ENCODE measurements at regions not wholly inside any gene's neighbourhood (a gene's known extent, or its start where the extent isn't known, plus 50 kb on each side); places are given as distances from the start of the nearest gene placed in this dataset.
A peak's percentile ranks its signal among the peaks of the same experiment; 100 is the strongest.

DNA sequence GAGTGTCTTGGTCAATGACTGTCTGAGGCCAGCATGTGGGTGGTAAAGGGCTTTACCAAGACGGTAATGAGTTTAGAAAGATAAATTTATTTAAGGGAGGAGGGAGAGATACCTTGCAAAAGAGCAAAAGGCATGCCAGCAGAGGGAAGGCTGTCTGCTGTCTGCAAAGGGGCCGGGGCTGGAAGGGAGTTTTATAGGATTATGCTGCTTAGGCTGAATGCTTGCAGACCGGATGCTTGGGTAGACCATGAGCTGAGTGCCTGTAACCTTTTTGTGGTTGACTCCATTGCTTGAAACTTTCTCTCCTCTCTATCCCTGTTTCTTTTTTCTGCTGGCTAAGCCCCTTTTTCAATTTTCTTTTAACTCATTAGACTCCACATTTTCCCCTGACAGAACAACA is 1543.0 kb downstream of the OTOL1 start:
- H3K36me3 Mint-ChIP-seq (ENCODE audit: insufficient read depth in 1 of 3, low read depth in 3 of 3) = peaks cover 8 to 19% (median 14%) of the 10 kb centered on the region in 3 experiments
- Histone ChIP-seq H2BK12ac (ENCODE audit: insufficient read length, low read depth, low read length) (no peak overlapping the region), H3K4me2 (ENCODE audit: insufficient read depth, insufficient read length, low read length) (no peak overlapping the region), H3K79me1 (ENCODE audit: insufficient read depth, low read depth, low read length, poor library complexity, severe bottlenecking) (no peaks in the 10 kb centered on the region), H2BK120ac (ENCODE audit: low read depth, low read length, poor library complexity, severe bottlenecking) (no peak overlapping the region), H3K27ac (ENCODE audit: insufficient read length, low read depth, low read length) (no peak overlapping the region), H4K5ac (ENCODE audit: insufficient read length, low read depth, low read length) (no peak overlapping the region), H3K9ac (ENCODE audit: extremely low read depth, insufficient read length, low read length) (no peak overlapping the region), H3K79me2 (ENCODE audit: insufficient read depth, low read length) (no peaks in the 10 kb centered on the region), H2BK20ac (ENCODE audit: low read depth, low read length, poor library complexity, severe bottlenecking) (no peak overlapping the region), H2BK5ac (ENCODE audit: insufficient read length, low read length) (no peak overlapping the region), H3K18ac (ENCODE audit: insufficient read length, low read depth, low read length) (no peak overlapping the region), H3K23ac (ENCODE audit: insufficient read length, low read depth, low read length) (no peak overlapping the region), H2AFZ (ENCODE audit: low read length) (no peak overlapping the region), H4K8ac (replicated peaks; ENCODE audit: insufficient read length, low read depth, low read length) (no peak overlapping the region), H3K23me2 (ENCODE audit: insufficient read length, low read depth, low read length, poor library complexity, severe bottlenecking) (no peaks in the 10 kb centered on the region), H3K14ac (ENCODE audit: insufficient read depth, low read length) (no peak overlapping the region), H2AK5ac (ENCODE audit: insufficient read length, low read length) (no peak overlapping the region), H4K91ac (ENCODE audit: insufficient read length, low read depth, low read length) (no peak overlapping the region), H4K20me1 (ENCODE audit: control insufficient read depth, insufficient read depth, insufficient read length) (no peaks in the 10 kb centered on the region), H3T11ph (ENCODE audit: low read length) (no peak overlapping the region), H2BK15ac (ENCODE audit: low read depth, low read length) (no peak overlapping the region), H3K4ac (ENCODE audit: low read depth, low read length) (no peak overlapping the region), H3K4me1 (ENCODE audit: insufficient read depth, low read length) (no peaks in the 10 kb centered on the region; the same call in 1 of the 2 replicates), H3K56ac (ENCODE audit: insufficient read length, low read depth, low read length) (no peak overlapping the region), H3K27me3 (ENCODE audit: insufficient read depth, low read length) (no peaks in the 10 kb centered on the region), H3K9me3 (ENCODE audit: control insufficient read depth, low read depth, low read length) (no peaks in the 10 kb centered on the region)
- no peak overlapping the region for H3K4me3 Mint-ChIP-seq
- no peaks in the 10 kb centered on the region for H3K4me1 Mint-ChIP-seq
- TF ChIP-seq, protein P1, sequence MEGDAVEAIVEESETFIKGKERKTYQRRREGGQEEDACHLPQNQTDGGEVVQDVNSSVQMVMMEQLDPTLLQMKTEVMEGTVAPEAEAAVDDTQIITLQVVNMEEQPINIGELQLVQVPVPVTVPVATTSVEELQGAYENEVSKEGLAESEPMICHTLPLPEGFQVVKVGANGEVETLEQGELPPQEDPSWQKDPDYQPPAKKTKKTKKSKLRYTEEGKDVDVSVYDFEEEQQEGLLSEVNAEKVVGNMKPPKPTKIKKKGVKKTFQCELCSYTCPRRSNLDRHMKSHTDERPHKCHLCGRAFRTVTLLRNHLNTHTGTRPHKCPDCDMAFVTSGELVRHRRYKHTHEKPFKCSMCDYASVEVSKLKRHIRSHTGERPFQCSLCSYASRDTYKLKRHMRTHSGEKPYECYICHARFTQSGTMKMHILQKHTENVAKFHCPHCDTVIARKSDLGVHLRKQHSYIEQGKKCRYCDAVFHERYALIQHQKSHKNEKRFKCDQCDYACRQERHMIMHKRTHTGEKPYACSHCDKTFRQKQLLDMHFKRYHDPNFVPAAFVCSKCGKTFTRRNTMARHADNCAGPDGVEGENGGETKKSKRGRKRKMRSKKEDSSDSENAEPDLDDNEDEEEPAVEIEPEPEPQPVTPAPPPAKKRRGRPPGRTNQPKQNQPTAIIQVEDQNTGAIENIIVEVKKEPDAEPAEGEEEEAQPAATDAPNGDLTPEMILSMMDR (conservative IDR thresholded peaks at IDR 0.05) = no peak
- peak overlapping the region in 1 of 3 experiments; percentile 53; a peak in 2 of 7 replicates for H3K27ac Mint-ChIP-seq
- peaks cover 7 to 16% of the 10 kb centered on the region in 2 experiments; a peak in 4 of 5 replicates for H3K9me3 Mint-ChIP-seq
- WGBS (ENCODE audit: extremely low coverage, insufficient read length, low lambda C conversion rate) = no CpG with 5 or more reads among the region's 3 CpGs
- no peaks in the 10 kb centered on the region for H3K27me3 Mint-ChIP-seq (ENCODE audit: low read depth)
- DNase-seq = no peak

All from H9 (cell line).